ENCODE measurements at regions not wholly inside any gene's neighbourhood (a gene's known extent, or its start where the extent isn't known, plus 50 kb on each side); places are given as distances from the start of the nearest gene placed in this dataset.

DNA sequence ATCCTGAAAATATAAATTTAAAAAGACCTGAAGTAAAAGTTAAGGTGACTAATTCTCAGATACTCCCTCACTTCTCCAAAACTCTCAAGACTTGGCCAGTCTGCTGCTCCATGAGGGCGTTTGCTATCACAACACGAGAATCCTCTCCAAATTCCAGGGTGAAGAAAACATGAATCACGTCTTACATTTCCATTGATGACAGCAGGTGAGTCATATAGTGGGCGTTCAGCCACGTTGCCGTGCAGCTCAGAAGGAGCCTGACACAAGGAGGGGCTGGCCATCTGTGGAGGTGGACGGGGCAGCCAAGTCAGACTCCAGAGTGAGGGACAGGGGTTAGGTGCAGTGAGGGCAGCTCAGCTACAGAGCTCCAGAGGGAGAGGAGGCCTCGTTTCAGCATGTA, 555.1 kb upstream of the ADAMTS16 start:
- no peak for TF ChIP-seq ZNF394 (tag by site-specific recombination; IDR thresholded peaks at IDR 0.05; ENCODE audit: borderline replicate concordance)
- TF ChIP-seq, protein P1, sequence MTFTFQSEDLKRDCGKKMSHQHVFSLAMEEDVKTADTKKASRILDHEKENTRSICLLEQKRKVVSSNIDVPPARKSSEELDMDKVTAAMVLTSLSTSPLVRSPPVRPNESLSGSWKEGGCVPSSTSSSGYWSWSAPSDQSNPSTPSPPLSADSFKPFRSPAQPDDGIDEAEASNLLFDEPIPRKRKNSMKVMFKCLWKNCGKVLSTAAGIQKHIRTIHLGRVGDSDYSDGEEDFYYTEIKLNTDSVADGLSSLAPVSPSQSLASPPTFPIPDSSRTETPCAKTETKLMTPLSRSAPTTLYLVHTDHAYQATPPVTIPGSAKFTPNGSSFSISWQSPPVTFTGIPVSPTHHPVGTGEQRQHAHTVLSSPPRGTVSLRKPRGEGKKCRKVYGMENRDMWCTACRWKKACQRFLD (tag by site-specific recombination; IDR thresholded peaks at IDR 0.05): no peak
- no peak for TF ChIP-seq TCF7L2 (IDR thresholded peaks at IDR 0.05; ENCODE audit: borderline replicate concordance, low read depth, low read length)
- TF ChIP-seq, protein P2, sequence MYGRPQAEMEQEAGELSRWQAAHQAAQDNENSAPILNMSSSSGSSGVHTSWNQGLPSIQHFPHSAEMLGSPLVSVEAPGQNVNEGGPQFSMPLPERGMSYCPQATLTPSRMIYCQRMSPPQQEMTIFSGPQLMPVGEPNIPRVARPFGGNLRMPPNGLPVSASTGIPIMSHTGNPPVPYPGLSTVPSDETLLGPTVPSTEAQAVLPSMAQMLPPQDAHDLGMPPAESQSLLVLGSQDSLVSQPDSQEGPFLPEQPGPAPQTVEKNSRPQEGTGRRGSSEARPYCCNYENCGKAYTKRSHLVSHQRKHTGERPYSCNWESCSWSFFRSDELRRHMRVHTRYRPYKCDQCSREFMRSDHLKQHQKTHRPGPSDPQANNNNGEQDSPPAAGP (tag by site-specific recombination; IDR thresholded peaks at IDR 0.05): no peak
- TF ChIP-seq SETDB1 (IDR thresholded peaks at IDR 0.05; ENCODE audit: insufficient read length, low read length): no peak
- TF ChIP-seq, protein P3, sequence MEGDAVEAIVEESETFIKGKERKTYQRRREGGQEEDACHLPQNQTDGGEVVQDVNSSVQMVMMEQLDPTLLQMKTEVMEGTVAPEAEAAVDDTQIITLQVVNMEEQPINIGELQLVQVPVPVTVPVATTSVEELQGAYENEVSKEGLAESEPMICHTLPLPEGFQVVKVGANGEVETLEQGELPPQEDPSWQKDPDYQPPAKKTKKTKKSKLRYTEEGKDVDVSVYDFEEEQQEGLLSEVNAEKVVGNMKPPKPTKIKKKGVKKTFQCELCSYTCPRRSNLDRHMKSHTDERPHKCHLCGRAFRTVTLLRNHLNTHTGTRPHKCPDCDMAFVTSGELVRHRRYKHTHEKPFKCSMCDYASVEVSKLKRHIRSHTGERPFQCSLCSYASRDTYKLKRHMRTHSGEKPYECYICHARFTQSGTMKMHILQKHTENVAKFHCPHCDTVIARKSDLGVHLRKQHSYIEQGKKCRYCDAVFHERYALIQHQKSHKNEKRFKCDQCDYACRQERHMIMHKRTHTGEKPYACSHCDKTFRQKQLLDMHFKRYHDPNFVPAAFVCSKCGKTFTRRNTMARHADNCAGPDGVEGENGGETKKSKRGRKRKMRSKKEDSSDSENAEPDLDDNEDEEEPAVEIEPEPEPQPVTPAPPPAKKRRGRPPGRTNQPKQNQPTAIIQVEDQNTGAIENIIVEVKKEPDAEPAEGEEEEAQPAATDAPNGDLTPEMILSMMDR (tag by site-specific recombination; IDR thresholded peaks at IDR 0.05): no peak
- TF ChIP-seq, protein P4, sequence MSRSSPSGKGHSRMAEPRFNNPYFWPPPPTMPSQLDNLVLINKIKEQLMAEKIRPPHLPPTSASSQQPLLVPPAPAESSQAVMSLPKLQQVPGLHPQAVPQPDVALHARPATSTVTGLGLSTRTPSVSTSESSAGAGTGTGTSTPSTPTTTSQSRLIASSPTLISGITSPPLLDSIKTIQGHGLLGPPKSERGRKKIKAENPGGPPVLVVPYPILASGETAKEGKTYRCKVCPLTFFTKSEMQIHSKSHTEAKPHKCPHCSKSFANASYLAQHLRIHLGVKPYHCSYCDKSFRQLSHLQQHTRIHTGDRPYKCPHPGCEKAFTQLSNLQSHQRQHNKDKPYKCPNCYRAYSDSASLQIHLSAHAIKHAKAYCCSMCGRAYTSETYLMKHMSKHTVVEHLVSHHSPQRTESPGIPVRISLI (tag by site-specific recombination; IDR thresholded peaks at IDR 0.05): no peak
- TF ChIP-seq, protein P5, sequence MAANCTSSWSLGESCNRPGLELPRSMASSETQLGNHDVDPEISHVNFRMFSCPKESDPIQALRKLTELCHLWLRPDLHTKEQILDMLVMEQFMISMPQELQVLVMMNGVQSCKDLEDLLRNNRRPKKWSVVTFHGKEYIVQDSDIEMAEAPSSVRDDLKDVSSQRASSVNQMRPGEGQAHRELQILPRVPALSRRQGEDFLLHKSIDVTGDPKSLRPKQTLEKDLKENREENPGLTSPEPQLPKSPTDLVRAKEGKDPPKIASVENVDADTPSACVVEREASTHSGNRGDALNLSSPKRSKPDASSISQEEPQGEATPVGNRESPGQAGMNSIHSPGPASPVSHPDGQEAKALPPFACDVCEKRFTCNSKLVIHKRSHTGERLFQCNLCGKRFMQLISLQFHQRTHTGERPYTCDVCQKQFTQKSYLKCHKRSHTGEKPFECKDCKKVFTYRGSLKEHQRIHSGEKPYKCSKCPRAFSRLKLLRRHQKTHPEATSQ (tag by site-specific recombination; IDR thresholded peaks at IDR 0.05): no peak
